Astrocyte (in vitro differentiated cells and primary cell): ENCODE measurements at regions not wholly inside any gene's neighbourhood (a gene's known extent, or its start where the extent isn't known, plus 50 kb on each side); places are given as distances from the start of the nearest gene placed in this dataset.

Experiments
- DNase-seq: peaks from one replicate; pipeline ENCODE4 v3.0.0-alpha.2; 2010; ENCODE audit warnings: low read depth
- FAIRE-seq: peaks from 2 replicates; lab custom pipeline; 2011; peaks lifted over from hg19 to GRCh38; lab: Jason Lieb, UNC
- H2AFZ ChIP-seq: 2 replicates; pipeline ENCODE4 v1.6.0; 2012; ENCODE audit warnings: low read depth, low read length, inconsistent platforms
- H3K27ac ChIP-seq: 2 replicates; pipeline ENCODE4 v1.5.1; 2011; ENCODE audit warnings: low read depth, low read length, inconsistent platforms
- H3K27me3 ChIP-seq: 2 replicates; pipeline ENCODE4 v1.6.0; 2011; ENCODE audit warnings: low read length, inconsistent platforms; ENCODE audit not compliant: insufficient read depth
- H3K36me3 ChIP-seq: 2 replicates; pipeline ENCODE4 v1.5.1; 2011; ENCODE audit warnings: low read length, inconsistent platforms; ENCODE audit not compliant: insufficient read depth
- H3K4me1 ChIP-seq: 2 replicates; pipeline ENCODE4 v1.5.1; 2011; ENCODE audit warnings: low read length, inconsistent platforms; ENCODE audit not compliant: insufficient read depth
- H3K4me2 ChIP-seq: 2 replicates; pipeline ENCODE4 v1.6.0; 2012; ENCODE audit warnings: low read length, inconsistent platforms
- H3K4me3 ChIP-seq: 2 replicates; pipeline ENCODE4 v1.5.1; 2011; ENCODE audit warnings: low read depth, mild to moderate bottlenecking, low read length, inconsistent platforms; ENCODE audit not compliant: insufficient read depth
- H3K79me2 ChIP-seq: 2 replicates; pipeline ENCODE4 v1.6.0; 2012; ENCODE audit warnings: mild to moderate bottlenecking, low read length, inconsistent platforms; ENCODE audit not compliant: insufficient read depth
- H3K9ac ChIP-seq: 2 replicates; pipeline ENCODE4 v1.6.0; 2012; ENCODE audit warnings: mild to moderate bottlenecking, low read length, inconsistent platforms
- H3K9me3 ChIP-seq: 2 replicates; pipeline ENCODE4 v1.5.1; 2012; ENCODE audit warnings: low read depth, mild to moderate bottlenecking, low read length, inconsistent platforms; ENCODE audit not compliant: insufficient read depth
- H4K20me1 ChIP-seq: 2 replicates; pipeline ENCODE4 v1.6.0; 2012; ENCODE audit warnings: low read length, inconsistent platforms; ENCODE audit not compliant: insufficient read depth
- H3K27ac Mint-ChIP-seq: one replicate; pipeline ENCODE4 v1.8.0; 2021; ENCODE audit warnings: mild to moderate bottlenecking, mixed read lengths; ENCODE audit not compliant: unreplicated experiment
- H3K27me3 Mint-ChIP-seq: one replicate; pipeline ENCODE4 v1.8.0; 2021; ENCODE audit warnings: low read depth, mixed read lengths; ENCODE audit not compliant: unreplicated experiment
- H3K36me3 Mint-ChIP-seq: one replicate; pipeline ENCODE4 v1.8.0; 2021; ENCODE audit warnings: low read depth, mixed read lengths; ENCODE audit not compliant: unreplicated experiment
- H3K4me1 Mint-ChIP-seq: one replicate; pipeline ENCODE4 v1.8.0; 2021; ENCODE audit warnings: low read depth, mixed read lengths; ENCODE audit not compliant: unreplicated experiment
- H3K4me3 Mint-ChIP-seq: one replicate; pipeline ENCODE4 v1.8.0; 2021; ENCODE audit warnings: mild to moderate bottlenecking, moderate library complexity, mixed read lengths; ENCODE audit not compliant: unreplicated experiment
- H3K9me3 Mint-ChIP-seq: one replicate; pipeline ENCODE4 v1.8.0; 2021; ENCODE audit warnings: mild to moderate bottlenecking, mixed read lengths; ENCODE audit not compliant: unreplicated experiment
- CTCF ChIP-seq: IDR thresholded peaks from 2 replicates; pipeline ENCODE4 v1.5.1; 2011; ENCODE audit warnings: low read depth, mild to moderate bottlenecking, inconsistent platforms, low read length, moderate library complexity; ENCODE audit not compliant: insufficient read depth
- EZH2 ChIP-seq: IDR thresholded peaks from 2 replicates; pipeline ENCODE4 v1.6.1; 2012; ENCODE audit warnings: mild to moderate bottlenecking, low read length, inconsistent platforms; ENCODE audit not compliant: insufficient read depth

GRCh38 chr13:80408270-80408669 lies 67.3 kb upstream of the SPRY2 start:
- no peaks in the 10 kb centered on the region for H3K36me3 ChIP-seq
- Mint-ChIP-seq H3K36me3 (no peaks in the 10 kb centered on the region), H3K4me1 (no peaks in the 10 kb centered on the region), H3K4me3 (no peak overlapping the region), H3K27ac (no peak overlapping the region), H3K9me3 (peaks cover 7% of the 10 kb centered on the region), H3K27me3 (no peaks in the 10 kb centered on the region)
- no peak for TF ChIP-seq CTCF
- TF ChIP-seq EZH2: no peak
- no peak overlapping the region for H3K27ac ChIP-seq
- no peaks in the 10 kb centered on the region for H3K27me3 ChIP-seq
- H2AFZ ChIP-seq: no peak overlapping the region
- H3K4me1 ChIP-seq: no peaks in the 10 kb centered on the region
- no peak overlapping the region for H3K9ac ChIP-seq
- H3K4me3 ChIP-seq: no peak overlapping the region
- no peak for DNase-seq
- H3K9me3 ChIP-seq: no peaks in the 10 kb centered on the region
- no peaks in the 10 kb centered on the region for H4K20me1 ChIP-seq
- FAIRE-seq: no peak
- no peak overlapping the region for H3K4me2 ChIP-seq
- no peaks in the 10 kb centered on the region for H3K79me2 ChIP-seq

GRCh38 chr13:80400865-80401426 lies 60.0 kb upstream of the SPRY2 start:
- Mint-ChIP-seq H3K27ac (no peak overlapping the region), H3K36me3 (no peaks in the 10 kb centered on the region), H3K27me3 (no peaks in the 10 kb centered on the region), H3K4me1 (no peaks in the 10 kb centered on the region), H3K4me3 (no peak overlapping the region), H3K9me3 (peaks cover 9% of the 10 kb centered on the region)
- H3K27me3 ChIP-seq: no peaks in the 10 kb centered on the region
- H3K27ac ChIP-seq: no peak overlapping the region
- no peak overlapping the region for H3K9ac ChIP-seq
- no peaks in the 10 kb centered on the region for H3K4me1 ChIP-seq
- TF ChIP-seq CTCF: no peak
- no peak for TF ChIP-seq EZH2
- no peak overlapping the region for H2AFZ ChIP-seq
- no peaks in the 10 kb centered on the region for H4K20me1 ChIP-seq
- no peak for DNase-seq
- no peaks in the 10 kb centered on the region for H3K9me3 ChIP-seq
- no peak overlapping the region for H3K4me3 ChIP-seq
- H3K36me3 ChIP-seq: no peaks in the 10 kb centered on the region
- H3K79me2 ChIP-seq: no peaks in the 10 kb centered on the region
- no peak overlapping the region for H3K4me2 ChIP-seq
- FAIRE-seq: no peak

DNA sequence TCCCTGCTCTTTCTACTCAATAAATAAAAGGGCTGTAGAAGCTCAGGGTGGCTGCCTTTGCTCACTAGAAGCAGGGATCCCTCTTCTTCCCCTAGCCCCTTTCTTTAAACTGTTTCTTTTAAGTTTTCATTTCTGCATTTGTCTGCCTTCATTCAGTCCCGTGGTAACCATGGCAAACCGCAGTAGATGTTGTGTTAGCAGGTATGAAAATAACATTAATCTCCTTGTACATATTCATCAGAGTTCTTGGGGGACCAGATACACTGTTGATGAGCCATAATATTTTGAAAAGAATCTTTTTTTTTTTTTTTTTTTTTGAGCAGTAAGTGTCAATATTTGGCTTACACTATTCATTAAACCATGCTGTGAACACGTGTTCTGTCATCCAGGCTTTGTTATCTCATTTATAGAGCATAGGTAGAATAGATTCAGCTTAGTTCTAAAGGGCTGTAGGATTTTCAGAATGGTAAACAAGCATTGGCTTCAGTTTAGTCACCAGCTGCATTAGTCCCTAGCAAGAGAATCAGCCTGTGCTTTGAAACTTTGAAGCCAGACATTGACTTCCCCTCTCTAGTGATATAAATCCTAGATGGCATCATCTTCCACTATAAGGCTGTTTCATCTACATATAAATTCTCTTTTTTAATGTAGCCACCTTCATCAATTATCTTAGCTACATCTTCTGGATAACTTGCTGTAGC lies 59.4 kb upstream of the SPRY2 start:
- H3K4me3 ChIP-seq: no peak overlapping the region
- Mint-ChIP-seq H3K9me3 (peaks cover 9% of the 10 kb centered on the region), H3K4me1 (no peaks in the 10 kb centered on the region), H3K27me3 (no peaks in the 10 kb centered on the region), H3K4me3 (no peak overlapping the region), H3K36me3 (no peaks in the 10 kb centered on the region), H3K27ac (no peak overlapping the region)
- H4K20me1 ChIP-seq: no peaks in the 10 kb centered on the region
- H3K9ac ChIP-seq: no peak overlapping the region
- no peaks in the 10 kb centered on the region for H3K27me3 ChIP-seq
- TF ChIP-seq EZH2: no peak
- no peak for TF ChIP-seq CTCF
- FAIRE-seq (no peak), DNase-seq (no peak)
- no peak overlapping the region for H2AFZ ChIP-seq
- H3K4me2 ChIP-seq: no peak overlapping the region
- H3K36me3 ChIP-seq: no peaks in the 10 kb centered on the region
- H3K27ac ChIP-seq: no peak overlapping the region
- no peaks in the 10 kb centered on the region for H3K4me1 ChIP-seq
- no peaks in the 10 kb centered on the region for H3K79me2 ChIP-seq
- no peaks in the 10 kb centered on the region for H3K9me3 ChIP-seq
